ENCODE measurements at regions not wholly inside any gene's neighbourhood (a gene's known extent, or its start where the extent isn't known, plus 50 kb on each side); places are given as distances from the start of the nearest gene placed in this dataset.
A peak's percentile ranks its signal among the peaks of the same experiment; 100 is the strongest.

GRCh38 chr12:93050748-93051081 lies 121.6 kb upstream of the EEA1 start:
- DNase-seq (ENCODE audit: low read depth) = no peak
- TF ChIP-seq, protein P1, sequence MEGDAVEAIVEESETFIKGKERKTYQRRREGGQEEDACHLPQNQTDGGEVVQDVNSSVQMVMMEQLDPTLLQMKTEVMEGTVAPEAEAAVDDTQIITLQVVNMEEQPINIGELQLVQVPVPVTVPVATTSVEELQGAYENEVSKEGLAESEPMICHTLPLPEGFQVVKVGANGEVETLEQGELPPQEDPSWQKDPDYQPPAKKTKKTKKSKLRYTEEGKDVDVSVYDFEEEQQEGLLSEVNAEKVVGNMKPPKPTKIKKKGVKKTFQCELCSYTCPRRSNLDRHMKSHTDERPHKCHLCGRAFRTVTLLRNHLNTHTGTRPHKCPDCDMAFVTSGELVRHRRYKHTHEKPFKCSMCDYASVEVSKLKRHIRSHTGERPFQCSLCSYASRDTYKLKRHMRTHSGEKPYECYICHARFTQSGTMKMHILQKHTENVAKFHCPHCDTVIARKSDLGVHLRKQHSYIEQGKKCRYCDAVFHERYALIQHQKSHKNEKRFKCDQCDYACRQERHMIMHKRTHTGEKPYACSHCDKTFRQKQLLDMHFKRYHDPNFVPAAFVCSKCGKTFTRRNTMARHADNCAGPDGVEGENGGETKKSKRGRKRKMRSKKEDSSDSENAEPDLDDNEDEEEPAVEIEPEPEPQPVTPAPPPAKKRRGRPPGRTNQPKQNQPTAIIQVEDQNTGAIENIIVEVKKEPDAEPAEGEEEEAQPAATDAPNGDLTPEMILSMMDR (IDR thresholded peaks at IDR 0.05; ENCODE audit: insufficient read depth, low read depth, low read length) = no peak
- H3K4me3 ChIP-seq (ENCODE audit: low read depth, low read length) = no peak overlapping the region

DNA sequence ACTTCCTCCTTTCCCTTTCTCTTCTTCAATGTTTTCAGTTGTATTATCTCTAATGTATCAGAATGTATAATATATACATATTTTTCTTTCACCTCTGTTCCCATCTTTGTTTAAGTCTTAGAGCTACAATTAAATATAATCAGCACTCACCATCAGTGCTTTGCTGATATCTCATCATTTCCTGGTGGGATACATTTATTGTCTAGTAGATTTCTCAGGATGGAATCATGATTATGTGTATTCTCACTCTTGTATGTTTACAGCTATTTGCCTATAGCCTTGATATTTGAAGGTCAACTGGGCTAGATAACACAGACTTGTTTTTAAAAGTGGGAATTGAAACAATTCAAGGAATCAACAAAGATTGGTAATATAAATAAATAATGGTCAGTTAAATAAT lies 124.9 kb upstream of the EEA1 start:
- no peak for DNase-seq (ENCODE audit: low read depth)
- TF ChIP-seq, protein P1 (IDR thresholded peaks at IDR 0.05; ENCODE audit: insufficient read depth, low read depth, low read length) = no peak
- no peak overlapping the region for H3K4me3 ChIP-seq (ENCODE audit: low read depth, low read length)

DNA sequence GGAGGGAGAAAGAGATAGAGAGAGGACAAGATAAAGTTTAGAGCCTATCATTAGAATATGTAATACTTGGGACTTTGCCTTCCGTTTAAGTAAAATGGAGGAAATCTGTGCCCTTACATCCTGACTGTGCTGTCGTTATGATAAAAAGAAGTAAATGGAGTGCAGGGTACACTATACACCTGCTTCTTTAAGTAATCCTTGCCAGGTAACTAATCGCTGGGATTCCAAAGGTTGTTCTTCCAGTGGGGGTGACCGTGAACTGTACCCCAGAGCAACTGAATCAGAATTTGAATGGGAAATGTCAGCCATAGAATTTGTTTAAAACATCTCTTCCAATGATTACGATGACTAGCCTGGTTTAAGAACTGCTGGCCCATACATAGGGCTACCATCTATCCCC lies 126.1 kb upstream of the EEA1 start:
- no peak for DNase-seq (ENCODE audit: low read depth)
- no peak overlapping the region for H3K4me3 ChIP-seq (ENCODE audit: low read depth, low read length)
- TF ChIP-seq, protein P1 (IDR thresholded peaks at IDR 0.05; ENCODE audit: insufficient read depth, low read depth, low read length) = no peak

DNA sequence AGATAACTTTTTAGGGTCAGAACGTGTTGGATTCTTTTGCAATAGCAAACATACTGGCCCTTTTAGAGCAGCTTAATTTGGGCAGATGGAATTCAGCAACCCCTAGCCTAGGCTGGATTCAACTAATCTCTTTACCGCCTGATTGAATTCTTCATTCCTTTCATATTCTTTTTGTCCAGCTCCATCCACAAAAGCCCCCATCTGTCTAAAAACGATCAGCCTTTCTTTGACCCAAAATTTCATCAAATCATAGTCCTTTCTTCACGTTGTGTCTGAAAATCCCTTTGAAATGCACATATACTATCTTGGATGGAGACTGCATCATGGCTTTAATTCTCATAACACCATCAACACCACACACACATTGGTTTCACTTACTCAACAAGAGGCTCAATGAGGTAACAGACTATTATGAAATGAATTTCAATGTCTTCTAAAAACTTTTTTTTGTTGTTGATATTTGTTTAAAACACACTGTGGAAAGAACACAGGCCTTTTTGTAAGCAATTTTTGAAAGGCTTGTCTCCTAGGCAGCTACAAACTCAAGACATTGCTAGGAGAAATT lies 128.0 kb upstream of the EEA1 start:
- H3K4me3 ChIP-seq (ENCODE audit: low read depth, low read length) = no peak overlapping the region
- peak; percentile 59 for DNase-seq (ENCODE audit: low read depth)
- TF ChIP-seq, protein P1 (IDR thresholded peaks at IDR 0.05; ENCODE audit: insufficient read depth, low read depth, low read length) = no peak

GRCh38 chr12:93058280-93058679 lies 129.2 kb upstream of the EEA1 start:
- DNase-seq (ENCODE audit: low read depth) = no peak
- TF ChIP-seq, protein P1 (IDR thresholded peaks at IDR 0.05; ENCODE audit: insufficient read depth, low read depth, low read length) = no peak

DNA sequence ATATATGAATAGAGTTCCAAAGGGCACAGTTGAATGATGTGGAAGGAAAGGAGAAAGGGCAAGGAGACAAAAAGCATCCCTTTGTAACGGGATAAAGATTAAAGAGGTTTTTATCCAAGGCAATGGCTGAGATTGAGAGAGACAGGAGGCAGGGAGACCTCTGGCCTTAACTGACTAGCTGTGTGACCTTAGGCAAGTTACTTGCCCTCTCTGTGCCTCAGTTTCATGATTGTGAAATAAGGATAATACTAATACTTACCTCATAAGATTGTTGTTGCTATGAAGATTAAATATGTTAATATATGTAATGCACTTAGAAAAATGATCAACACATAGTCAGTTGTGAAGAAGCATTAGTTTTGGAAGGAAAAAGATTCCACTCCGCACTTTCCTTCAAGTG lies 130.2 kb upstream of the EEA1 start:
- H3K4me3 ChIP-seq (ENCODE audit: low read depth, low read length) = no peak overlapping the region
- TF ChIP-seq, protein P1 (IDR thresholded peaks at IDR 0.05; ENCODE audit: insufficient read depth, low read depth, low read length) = no peak

More at GRCh38 chr12:93058280-93058679, 129.2 kb upstream of the EEA1 start:
- no peak overlapping the region for H3K4me3 ChIP-seq (ENCODE audit: low read depth, low read length)

More for the DNA sequence above, 130.2 kb upstream of the EEA1 start:
- DNase-seq (ENCODE audit: low read depth) = no peak
